ENCODE measurements at regions not wholly inside any gene's neighbourhood (a gene's known extent, or its start where the extent isn't known, plus 50 kb on each side); places are given as distances from the start of the nearest gene placed in this dataset.

DNA sequence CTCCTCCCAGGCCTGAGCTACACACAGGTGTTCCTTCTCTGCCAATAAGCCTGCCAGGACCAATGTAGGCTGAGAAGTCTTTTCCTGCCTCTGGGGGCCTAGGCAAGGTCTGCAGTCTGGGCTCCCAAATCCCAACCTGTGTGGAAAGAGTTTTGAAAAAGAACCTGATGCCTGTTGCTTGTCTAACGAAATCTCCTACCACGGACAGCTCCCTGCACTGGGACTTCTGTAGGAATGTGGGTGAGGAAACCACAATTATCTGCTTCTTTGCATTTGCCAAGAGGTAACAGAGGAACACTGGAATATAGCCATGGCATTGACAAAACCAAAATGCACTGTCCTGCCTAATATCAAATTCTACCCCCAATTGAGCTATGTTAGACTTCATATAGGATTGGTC is 877.0 kb upstream of the TMEM132C start:
- no TSS peak for BruUV-seq (replicated peaks)
- Histone ChIP-seq H3K27ac (ENCODE audit: control insufficient read depth, insufficient read depth) (no peak overlapping the region), H3K4me2 (ENCODE audit: control insufficient read depth, insufficient read depth) (no peak overlapping the region), H3K4me3 (no peak overlapping the region), H4K20me1 (ENCODE audit: control insufficient read depth, insufficient read depth) (no peaks in the 10 kb centered on the region), H3K9me3 (replicated peaks; ENCODE audit: control insufficient read depth, insufficient read depth, low read length) (no peaks in the 10 kb centered on the region), H3K4me1 (ENCODE audit: control insufficient read depth, insufficient read depth, low read length) (no peaks in the 10 kb centered on the region), H2AFZ (ENCODE audit: control insufficient read depth, low read depth, low read length) (no peak overlapping the region), H3K27me3 (replicated peaks in 1 of 2; ENCODE audit: control insufficient read depth in 2 of 2, insufficient read depth in 2 of 2, low read length in 1 of 2) (no peaks in the 10 kb centered on the region), H3K9ac (ENCODE audit: control insufficient read depth, insufficient read depth, low read length) (no peak overlapping the region), H3K36me3 (ENCODE audit: control insufficient read depth in 2 of 2, insufficient read depth in 2 of 2, low read length in 1 of 2) (no peaks in the 10 kb centered on the region), H3K79me2 (ENCODE audit: control insufficient read depth, insufficient read depth, low read length) (no peaks in the 10 kb centered on the region)
- in situ Hi-C loops (cut with MboI) (loop anchor here (10.0 kb wide), 1 partner anchor 1315 kb away; no protein-coding TSS in a partner anchor), intact Hi-C loops (cut with micrococcal nuclease; ENCODE audit: unreplicated experiment) (no loop called here)
- ChIA-PET POLR2A (no interaction called here), CTCF (interaction anchor here (0.6 to 2.5 kb wide), 3 partner anchors 8 to 1394 kb away, joined by 3 to 9 read pairs (median 3); no protein-coding TSS in a partner anchor), RAD21 (ENCODE audit: unreplicated experiment) (no interaction called here), SMC1A (ENCODE audit: uncharacterized antibody, unreplicated experiment) (no interaction called here)
- DNase-seq (ENCODE audit: low read depth, low spot score): no peak
- WGBS (ENCODE audit: insufficient coverage, insufficient replicate concordance, low lambda C conversion rate, missing lambda C conversion rate): 2% methylated on average over 2 of the region's 2 CpGs
- no peak for ATAC-seq
- TF ChIP-seq RBBP5 (conservative IDR thresholded peaks at IDR 0.05) (no peak), ESRRA (IDR thresholded peaks at IDR 0.05; ENCODE audit: low read length) (no peak), HDAC6 (IDR thresholded peaks at IDR 0.05; ENCODE audit: unreplicated experiment) (no peak), RELA (IDR thresholded peaks at IDR 0.05; ENCODE audit: borderline replicate concordance, partially characterized antibody) (no peak)
- TF ChIP-seq, protein P1, sequence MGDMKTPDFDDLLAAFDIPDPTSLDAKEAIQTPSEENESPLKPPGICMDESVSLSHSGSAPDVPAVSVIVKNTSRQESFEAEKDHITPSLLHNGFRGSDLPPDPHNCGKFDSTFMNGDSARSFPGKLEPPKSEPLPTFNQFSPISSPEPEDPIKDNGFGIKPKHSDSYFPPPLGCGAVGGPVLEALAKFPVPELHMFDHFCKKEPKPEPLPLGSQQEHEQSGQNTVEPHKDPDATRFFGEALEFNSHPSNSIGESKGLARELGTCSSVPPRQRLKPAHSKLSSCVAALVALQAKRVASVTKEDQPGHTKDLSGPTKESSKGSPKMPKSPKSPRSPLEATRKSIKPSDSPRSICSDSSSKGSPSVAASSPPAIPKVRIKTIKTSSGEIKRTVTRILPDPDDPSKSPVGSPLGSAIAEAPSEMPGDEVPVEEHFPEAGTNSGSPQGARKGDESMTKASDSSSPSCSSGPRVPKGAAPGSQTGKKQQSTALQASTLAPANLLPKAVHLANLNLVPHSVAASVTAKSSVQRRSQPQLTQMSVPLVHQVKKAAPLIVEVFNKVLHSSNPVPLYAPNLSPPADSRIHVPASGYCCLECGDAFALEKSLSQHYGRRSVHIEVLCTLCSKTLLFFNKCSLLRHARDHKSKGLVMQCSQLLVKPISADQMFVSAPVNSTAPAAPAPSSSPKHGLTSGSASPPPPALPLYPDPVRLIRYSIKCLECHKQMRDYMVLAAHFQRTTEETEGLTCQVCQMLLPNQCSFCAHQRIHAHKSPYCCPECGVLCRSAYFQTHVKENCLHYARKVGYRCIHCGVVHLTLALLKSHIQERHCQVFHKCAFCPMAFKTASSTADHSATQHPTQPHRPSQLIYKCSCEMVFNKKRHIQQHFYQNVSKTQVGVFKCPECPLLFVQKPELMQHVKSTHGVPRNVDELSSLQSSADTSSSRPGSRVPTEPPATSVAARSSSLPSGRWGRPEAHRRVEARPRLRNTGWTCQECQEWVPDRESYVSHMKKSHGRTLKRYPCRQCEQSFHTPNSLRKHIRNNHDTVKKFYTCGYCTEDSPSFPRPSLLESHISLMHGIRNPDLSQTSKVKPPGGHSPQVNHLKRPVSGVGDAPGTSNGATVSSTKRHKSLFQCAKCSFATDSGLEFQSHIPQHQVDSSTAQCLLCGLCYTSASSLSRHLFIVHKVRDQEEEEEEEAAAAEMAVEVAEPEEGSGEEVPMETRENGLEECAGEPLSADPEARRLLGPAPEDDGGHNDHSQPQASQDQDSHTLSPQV (IDR thresholded peaks at IDR 0.05): no peak
- TF ChIP-seq, protein P2, sequence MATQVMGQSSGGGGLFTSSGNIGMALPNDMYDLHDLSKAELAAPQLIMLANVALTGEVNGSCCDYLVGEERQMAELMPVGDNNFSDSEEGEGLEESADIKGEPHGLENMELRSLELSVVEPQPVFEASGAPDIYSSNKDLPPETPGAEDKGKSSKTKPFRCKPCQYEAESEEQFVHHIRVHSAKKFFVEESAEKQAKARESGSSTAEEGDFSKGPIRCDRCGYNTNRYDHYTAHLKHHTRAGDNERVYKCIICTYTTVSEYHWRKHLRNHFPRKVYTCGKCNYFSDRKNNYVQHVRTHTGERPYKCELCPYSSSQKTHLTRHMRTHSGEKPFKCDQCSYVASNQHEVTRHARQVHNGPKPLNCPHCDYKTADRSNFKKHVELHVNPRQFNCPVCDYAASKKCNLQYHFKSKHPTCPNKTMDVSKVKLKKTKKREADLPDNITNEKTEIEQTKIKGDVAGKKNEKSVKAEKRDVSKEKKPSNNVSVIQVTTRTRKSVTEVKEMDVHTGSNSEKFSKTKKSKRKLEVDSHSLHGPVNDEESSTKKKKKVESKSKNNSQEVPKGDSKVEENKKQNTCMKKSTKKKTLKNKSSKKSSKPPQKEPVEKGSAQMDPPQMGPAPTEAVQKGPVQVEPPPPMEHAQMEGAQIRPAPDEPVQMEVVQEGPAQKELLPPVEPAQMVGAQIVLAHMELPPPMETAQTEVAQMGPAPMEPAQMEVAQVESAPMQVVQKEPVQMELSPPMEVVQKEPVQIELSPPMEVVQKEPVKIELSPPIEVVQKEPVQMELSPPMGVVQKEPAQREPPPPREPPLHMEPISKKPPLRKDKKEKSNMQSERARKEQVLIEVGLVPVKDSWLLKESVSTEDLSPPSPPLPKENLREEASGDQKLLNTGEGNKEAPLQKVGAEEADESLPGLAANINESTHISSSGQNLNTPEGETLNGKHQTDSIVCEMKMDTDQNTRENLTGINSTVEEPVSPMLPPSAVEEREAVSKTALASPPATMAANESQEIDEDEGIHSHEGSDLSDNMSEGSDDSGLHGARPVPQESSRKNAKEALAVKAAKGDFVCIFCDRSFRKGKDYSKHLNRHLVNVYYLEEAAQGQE (IDR thresholded peaks at IDR 0.05; ENCODE audit: low read depth, low read length): peak; percentile 17; the same call in 1 of the 2 replicates
- TF ChIP-seq, protein P3, sequence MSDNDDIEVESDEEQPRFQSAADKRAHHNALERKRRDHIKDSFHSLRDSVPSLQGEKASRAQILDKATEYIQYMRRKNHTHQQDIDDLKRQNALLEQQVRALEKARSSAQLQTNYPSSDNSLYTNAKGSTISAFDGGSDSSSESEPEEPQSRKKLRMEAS (IDR thresholded peaks at IDR 0.05; ENCODE audit: low read depth, low read length): no peak
- no peak for FAIRE-seq
